Fibroblast of lung (primary cell): ENCODE measurements at regions not wholly inside any gene's neighbourhood (a gene's known extent, or its start where the extent isn't known, plus 50 kb on each side); places are given as distances from the start of the nearest gene placed in this dataset.

ENCODE experiments used
- DNase-seq, 2 donors: peaks; one replicate each; pipeline versions ENCODE4 v3.0.0 to v3.0.0-alpha.2; 2010; ENCODE audit warnings: low read depth in 2 of 2
- H2AFZ ChIP-seq: 2 replicates; pipeline ENCODE4 v1.5.1; 2012; ENCODE audit warnings: low read length, control low read depth, inconsistent platforms
- H3K27ac ChIP-seq: 2 replicates; pipeline ENCODE4 v1.5.1; 2011; ENCODE audit warnings: low read length, control low read depth; ENCODE audit not compliant: insufficient read depth
- H3K27me3 ChIP-seq: 2 replicates; pipeline ENCODE4 v1.5.1; 2011; ENCODE audit warnings: mild to moderate bottlenecking, low read length; ENCODE audit not compliant: control insufficient read depth, insufficient read depth
- H3K36me3 ChIP-seq: 2 replicates; pipeline ENCODE4 v1.5.1; 2011; ENCODE audit warnings: low read length; ENCODE audit not compliant: control insufficient read depth, insufficient read depth
- H3K4me1 ChIP-seq: 2 replicates; pipeline ENCODE4 v1.5.1; 2011; ENCODE audit warnings: low read length; ENCODE audit not compliant: control insufficient read depth, insufficient read depth; ENCODE audit errors: extremely low read depth
- H3K4me2 ChIP-seq: 2 replicates; pipeline ENCODE4 v1.5.1; 2011; ENCODE audit warnings: low read length, control low read depth; ENCODE audit not compliant: insufficient read depth; ENCODE audit errors: extremely low read depth
- H3K4me3 ChIP-seq, 4 experiments: fragments of 200-600 bp in 1 of 4; sonication (generic) in 1 of 4; replicated peaks in 1 of 4; 2 replicates each; pipeline ENCODE4 v1.5.1; 2011 to 2016; ENCODE audit warnings: low read length in 4 of 4, low read depth in 3 of 4, mild to moderate bottlenecking in 3 of 4, control low read depth in 2 of 4, inconsistent platforms in 1 of 4, mixed read lengths in 1 of 4; ENCODE audit not compliant: insufficient read depth in 1 of 4; ENCODE audit errors: control extremely low read depth in 1 of 4
- H3K79me2 ChIP-seq: 2 replicates; pipeline ENCODE4 v1.5.1; 2012; ENCODE audit warnings: mild to moderate bottlenecking, low read length, inconsistent platforms; ENCODE audit not compliant: control insufficient read depth, insufficient read depth
- H3K9ac ChIP-seq: 2 replicates; pipeline ENCODE4 v1.5.1; 2011; ENCODE audit warnings: mild to moderate bottlenecking, low read length, control low read depth; ENCODE audit not compliant: insufficient read depth
- H3K9me3 ChIP-seq: 2 replicates; pipeline ENCODE4 v1.5.1; 2012; ENCODE audit warnings: low read depth, low read length; ENCODE audit not compliant: control insufficient read depth, insufficient read depth
- H4K20me1 ChIP-seq: 2 replicates; pipeline ENCODE4 v1.5.1; 2011; ENCODE audit warnings: low read length; ENCODE audit not compliant: control insufficient read depth, insufficient read depth; ENCODE audit errors: extremely low read depth
- EZH2 ChIP-seq: IDR thresholded peaks from 2 replicates; pipeline ENCODE4 v1.5.1; 2012; ENCODE audit warnings: low read length, control low read depth, mild to moderate bottlenecking; ENCODE audit errors: missing control alignments
- TF ChIP-seq, protein P1 (sequence below), 2 donors: IDR thresholded peaks in 1 of 2; conservative IDR thresholded peaks in 1 of 2; 1 replicate in 1 of 2; 2 replicates in 1 of 2; pipeline ENCODE4 v1.5.1; 2011 to 2012; ENCODE audit warnings: low read length in 2 of 2, control low read depth in 1 of 2, inconsistent platforms in 1 of 2, low read depth in 1 of 2, mild to moderate bottlenecking in 1 of 2

DNA sequence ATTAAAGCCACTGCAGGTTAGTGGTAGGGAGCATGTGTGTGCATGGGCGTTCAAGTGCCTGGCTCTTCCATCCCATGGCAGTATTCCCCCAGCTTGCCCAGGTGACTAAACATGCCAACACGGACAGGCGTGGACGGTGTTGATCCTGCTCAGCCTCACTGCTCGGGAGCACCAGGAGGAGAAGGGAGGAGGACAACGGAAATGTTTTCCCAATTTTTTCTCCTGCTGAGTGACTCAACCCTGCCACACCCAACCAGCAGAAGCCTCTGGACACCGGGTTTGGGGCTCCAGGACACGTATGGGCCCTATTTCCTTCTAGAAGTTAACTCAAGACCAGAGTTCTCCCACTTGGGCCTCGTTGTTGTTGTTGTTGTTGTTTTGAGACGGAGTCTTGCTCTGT, 139.1 kb downstream of the CYP26B1 start:
- Histone ChIP-seq H3K4me2 (no peak overlapping the region), H3K79me2 (no peaks in the 10 kb centered on the region), H3K9me3 (no peaks in the 10 kb centered on the region), H3K27me3 (no peaks in the 10 kb centered on the region), H3K4me3 (no peak overlapping the region), H3K27ac (no peak overlapping the region), H2AFZ (no peak overlapping the region), H3K9ac (no peak overlapping the region), H4K20me1 (no peaks in the 10 kb centered on the region), H3K36me3 (no peaks in the 10 kb centered on the region), H3K4me1 (no peaks in the 10 kb centered on the region)
- no peak for DNase-seq
- TF ChIP-seq, protein P1, sequence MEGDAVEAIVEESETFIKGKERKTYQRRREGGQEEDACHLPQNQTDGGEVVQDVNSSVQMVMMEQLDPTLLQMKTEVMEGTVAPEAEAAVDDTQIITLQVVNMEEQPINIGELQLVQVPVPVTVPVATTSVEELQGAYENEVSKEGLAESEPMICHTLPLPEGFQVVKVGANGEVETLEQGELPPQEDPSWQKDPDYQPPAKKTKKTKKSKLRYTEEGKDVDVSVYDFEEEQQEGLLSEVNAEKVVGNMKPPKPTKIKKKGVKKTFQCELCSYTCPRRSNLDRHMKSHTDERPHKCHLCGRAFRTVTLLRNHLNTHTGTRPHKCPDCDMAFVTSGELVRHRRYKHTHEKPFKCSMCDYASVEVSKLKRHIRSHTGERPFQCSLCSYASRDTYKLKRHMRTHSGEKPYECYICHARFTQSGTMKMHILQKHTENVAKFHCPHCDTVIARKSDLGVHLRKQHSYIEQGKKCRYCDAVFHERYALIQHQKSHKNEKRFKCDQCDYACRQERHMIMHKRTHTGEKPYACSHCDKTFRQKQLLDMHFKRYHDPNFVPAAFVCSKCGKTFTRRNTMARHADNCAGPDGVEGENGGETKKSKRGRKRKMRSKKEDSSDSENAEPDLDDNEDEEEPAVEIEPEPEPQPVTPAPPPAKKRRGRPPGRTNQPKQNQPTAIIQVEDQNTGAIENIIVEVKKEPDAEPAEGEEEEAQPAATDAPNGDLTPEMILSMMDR (conservative IDR thresholded peaks at IDR 0.05 in 1 of 2, IDR thresholded peaks at IDR 0.05 in 1 of 2; ENCODE audit: low read depth in 1 of 2, low read length in 2 of 2), result no peak
- no peak for TF ChIP-seq EZH2

DNA sequence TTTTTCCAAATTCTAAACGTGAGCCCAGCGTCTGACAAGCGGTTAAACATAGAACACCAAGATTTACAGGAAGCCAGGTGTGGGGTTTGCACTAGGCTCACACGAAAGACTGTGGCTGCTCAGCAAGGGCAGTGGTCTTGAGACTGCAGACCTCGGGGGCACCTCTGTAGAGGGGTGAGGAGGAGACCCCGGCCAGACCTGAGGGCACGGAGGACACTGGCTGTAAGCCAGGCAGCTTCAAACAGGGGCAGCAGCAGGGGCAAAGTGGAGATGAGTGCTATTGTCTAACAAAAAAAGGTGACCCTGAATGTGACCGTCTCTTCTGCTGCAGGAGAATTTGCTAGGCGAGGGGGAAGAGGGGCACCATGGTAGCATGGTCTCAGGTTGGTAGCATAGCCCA, 140.3 kb downstream of the CYP26B1 start:
- Histone ChIP-seq H3K4me3 (no peak overlapping the region), H3K27me3 (no peaks in the 10 kb centered on the region), H3K27ac (no peak overlapping the region), H3K9ac (no peak overlapping the region), H4K20me1 (no peaks in the 10 kb centered on the region), H3K9me3 (no peaks in the 10 kb centered on the region), H3K79me2 (no peaks in the 10 kb centered on the region), H3K36me3 (no peaks in the 10 kb centered on the region), H3K4me1 (no peaks in the 10 kb centered on the region), H2AFZ (no peak overlapping the region), H3K4me2 (no peak overlapping the region)
- no peak for DNase-seq
- TF ChIP-seq, protein P1 (conservative IDR thresholded peaks at IDR 0.05 in 1 of 2, IDR thresholded peaks at IDR 0.05 in 1 of 2; ENCODE audit: low read depth in 1 of 2, low read length in 2 of 2), result no peak
- no peak for TF ChIP-seq EZH2

DNA sequence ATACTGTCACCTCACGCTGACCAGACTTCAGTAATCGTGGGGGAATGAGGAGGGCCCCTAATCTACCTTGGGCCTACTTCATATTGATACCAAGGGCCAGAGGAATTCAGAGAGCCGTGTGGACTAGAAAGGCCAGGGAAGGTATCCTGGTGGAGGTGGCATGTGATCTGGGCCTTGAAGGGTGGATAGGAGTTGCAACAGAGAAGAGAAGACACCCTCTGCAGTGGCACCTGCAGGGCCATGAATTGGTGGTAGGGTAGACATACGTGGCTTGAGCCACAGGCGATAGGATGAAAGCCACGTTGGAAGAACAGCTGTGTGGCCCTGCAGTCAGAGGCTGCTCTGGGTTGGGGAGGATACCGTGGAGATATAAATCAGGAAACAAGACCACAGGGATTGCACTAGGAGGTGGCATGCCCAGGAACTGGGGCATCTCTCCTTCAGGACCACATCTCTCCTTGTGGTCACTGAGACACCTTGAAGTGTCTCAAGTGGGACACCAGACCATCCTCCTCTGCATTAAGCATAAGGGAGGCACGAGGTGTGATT, 141.4 kb downstream of the CYP26B1 start:
- DNase-seq, result no peak
- H3K27me3 ChIP-seq, result no peaks in the 10 kb centered on the region
- no peak overlapping the region for H3K4me3 ChIP-seq
- no peak overlapping the region for H2AFZ ChIP-seq
- H3K4me1 ChIP-seq, result no peaks in the 10 kb centered on the region
- no peaks in the 10 kb centered on the region for H3K79me2 ChIP-seq
- H3K27ac ChIP-seq, result no peak overlapping the region
- no peak overlapping the region for H3K9ac ChIP-seq
- H3K9me3 ChIP-seq, result no peaks in the 10 kb centered on the region
- no peak for TF ChIP-seq EZH2
- H3K4me2 ChIP-seq, result no peak overlapping the region
- H3K36me3 ChIP-seq, result no peaks in the 10 kb centered on the region
- no peaks in the 10 kb centered on the region for H4K20me1 ChIP-seq
